ENCODE measurements at regions not wholly inside any gene's neighbourhood (a gene's known extent, or its start where the extent isn't known, plus 50 kb on each side); places are given as distances from the start of the nearest gene placed in this dataset.

DNA sequence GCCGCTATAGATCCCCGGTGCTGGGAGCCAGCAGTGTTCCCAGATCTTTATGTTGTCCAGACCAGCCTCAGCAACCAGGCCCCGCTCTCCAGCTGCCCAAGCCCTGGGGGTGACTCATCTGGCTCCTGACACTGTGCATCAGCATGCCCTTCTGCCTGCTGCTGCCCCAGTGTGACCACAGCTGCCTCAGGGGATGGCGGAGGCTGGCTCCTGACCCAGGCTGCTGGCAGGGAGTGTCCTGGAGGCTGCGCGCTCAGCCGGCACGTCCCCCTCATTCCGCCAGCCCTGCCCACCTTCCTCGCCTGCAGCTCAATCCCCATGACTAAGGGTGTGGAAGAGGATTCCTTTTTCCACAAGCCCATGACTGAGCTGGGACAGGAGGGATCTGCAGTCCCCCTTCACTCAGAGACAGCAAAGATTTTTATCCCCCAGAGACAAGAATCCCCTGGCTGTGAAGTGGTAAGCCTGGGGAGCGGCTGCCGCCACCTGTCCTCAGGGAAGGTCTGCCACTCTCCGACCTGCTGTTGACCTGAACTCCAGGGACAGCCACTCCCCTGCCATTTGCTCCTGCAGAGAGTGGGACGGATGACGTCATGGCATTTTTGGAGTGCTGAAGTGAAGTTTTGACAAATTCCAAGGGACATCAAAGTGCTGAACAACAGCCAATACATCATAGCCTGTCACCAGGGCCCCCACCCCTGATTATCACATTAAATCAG is 182.8 kb upstream of the BMPER start:
- no peaks in the 10 kb centered on the region for H3K79me2 ChIP-seq (ENCODE audit: insufficient read depth, low read length)
- H3K27ac Mint-ChIP-seq, result no peak overlapping the region
- no peak overlapping the region for H3K4me2 ChIP-seq (replicated peaks; ENCODE audit: extremely low read depth, low read length, poor library complexity, severe bottlenecking)
- H3K4me3 Mint-ChIP-seq, result no peak overlapping the region
- TF ChIP-seq CTCF (IDR thresholded peaks at IDR 0.05), result no peak
- no peaks in the 10 kb centered on the region for H3K36me3 ChIP-seq (replicated peaks in 1 of 2; ENCODE audit: control insufficient read depth in 1 of 2, insufficient read depth in 2 of 2, low read length in 2 of 2)
- no peak overlapping the region for H3K27ac ChIP-seq (ENCODE audit: low read depth in 1 of 2, low read length in 2 of 2)
- H3K9me3 Mint-ChIP-seq, result peaks cover 0 to 2% (median 0%) of the 10 kb centered on the region in 7 donors
- H2AFZ ChIP-seq (ENCODE audit: insufficient read depth, low read depth, low read length, poor library complexity, severe bottlenecking), result no peak overlapping the region
- H3K4me3 ChIP-seq (replicated peaks in 1 of 3; ENCODE audit: low read depth in 2 of 3, low read length in 3 of 3), result no peak overlapping the region
- H3K9ac ChIP-seq (ENCODE audit: insufficient read depth, low read length, poor library complexity, severe bottlenecking), result no peak overlapping the region
- WGBS (ENCODE audit: insufficient coverage), result 97% methylated on average over 9 of the region's 15 CpGs
- intact Hi-C loops (cut with micrococcal nuclease), result no loop called here
- peaks cover 2 to 5% (median 2%) of the 10 kb centered on the region in 3 donors for H3K27me3 Mint-ChIP-seq (ENCODE audit: low read depth in 3 of 3)
- no peak for DNase-seq
- H3K36me3 Mint-ChIP-seq, result no peaks in the 10 kb centered on the region
- no peaks in the 10 kb centered on the region for H3K4me1 ChIP-seq (ENCODE audit: control insufficient read depth in 1 of 2, insufficient read depth in 2 of 2, low read length in 2 of 2)
- H3K4me1 Mint-ChIP-seq, result no peaks in the 10 kb centered on the region
- H4K20me1 ChIP-seq (ENCODE audit: insufficient read depth, low read length), result no peaks in the 10 kb centered on the region
- no peaks in the 10 kb centered on the region for H3K27me3 ChIP-seq (ENCODE audit: control insufficient read depth in 2 of 2, insufficient read depth in 2 of 2, low read length in 2 of 2)
- H3K9me3 ChIP-seq (replicated peaks in 1 of 2; ENCODE audit: control insufficient read depth in 1 of 2, insufficient read depth in 1 of 2, low read length in 2 of 2), result no peaks in the 10 kb centered on the region

DNA sequence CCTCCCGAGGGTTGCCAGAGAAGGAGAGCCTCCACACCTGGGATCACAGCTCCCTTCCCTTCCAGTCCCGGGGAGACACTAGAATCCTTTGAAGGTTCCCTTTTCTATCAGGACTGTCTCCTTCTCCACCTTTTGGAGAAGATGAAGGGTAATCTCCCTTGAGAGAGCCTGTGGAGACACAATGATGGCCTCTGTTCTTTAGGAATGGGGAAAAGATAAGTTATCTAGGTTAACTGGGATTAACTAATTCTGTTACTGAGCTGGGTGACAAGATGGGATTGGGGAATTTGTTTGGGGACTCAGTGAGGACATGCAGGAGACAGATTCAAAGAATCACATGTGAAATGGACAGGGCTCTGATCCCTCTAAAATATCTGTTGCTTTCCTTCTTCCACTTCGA is 181.1 kb upstream of the BMPER start:
- no peak for TF ChIP-seq CTCF (IDR thresholded peaks at IDR 0.05)
- DNase-seq, result no peak
- Histone ChIP-seq H3K4me1 (ENCODE audit: control insufficient read depth in 1 of 2, insufficient read depth in 2 of 2, low read length in 2 of 2) (no peaks in the 10 kb centered on the region), H3K9ac (ENCODE audit: insufficient read depth, low read length, poor library complexity, severe bottlenecking) (no peak overlapping the region), H3K27ac (ENCODE audit: low read depth in 1 of 2, low read length in 2 of 2) (no peak overlapping the region), H3K27me3 (ENCODE audit: control insufficient read depth in 2 of 2, insufficient read depth in 2 of 2, low read length in 2 of 2) (no peaks in the 10 kb centered on the region), H2AFZ (ENCODE audit: insufficient read depth, low read depth, low read length, poor library complexity, severe bottlenecking) (no peak overlapping the region), H4K20me1 (ENCODE audit: insufficient read depth, low read length) (no peaks in the 10 kb centered on the region), H3K36me3 (replicated peaks in 1 of 2; ENCODE audit: control insufficient read depth in 1 of 2, insufficient read depth in 2 of 2, low read length in 2 of 2) (no peaks in the 10 kb centered on the region), H3K79me2 (ENCODE audit: insufficient read depth, low read length) (no peaks in the 10 kb centered on the region), H3K9me3 (replicated peaks in 1 of 2; ENCODE audit: control insufficient read depth in 1 of 2, insufficient read depth in 1 of 2, low read length in 2 of 2) (no peaks in the 10 kb centered on the region), H3K4me2 (replicated peaks; ENCODE audit: extremely low read depth, low read length, poor library complexity, severe bottlenecking) (no peak overlapping the region), H3K4me3 (replicated peaks in 1 of 3; ENCODE audit: low read depth in 2 of 3, low read length in 3 of 3) (no peak overlapping the region)
- 80% methylated on average over 1 of the region's 3 CpGs for WGBS (ENCODE audit: insufficient coverage)
- no peaks in the 10 kb centered on the region for H3K36me3 Mint-ChIP-seq
- H3K9me3 Mint-ChIP-seq, result peaks cover 0 to 2% (median 0%) of the 10 kb centered on the region in 7 donors
- no peak overlapping the region for H3K4me3 Mint-ChIP-seq
- intact Hi-C loops (cut with micrococcal nuclease), result no loop called here
- peaks cover 2 to 5% (median 2%) of the 10 kb centered on the region in 3 donors for H3K27me3 Mint-ChIP-seq (ENCODE audit: low read depth in 3 of 3)
- no peaks in the 10 kb centered on the region for H3K4me1 Mint-ChIP-seq
- no peak overlapping the region for H3K27ac Mint-ChIP-seq
